Tibial artery (tissue), 4 donors: ENCODE measurements at regions not wholly inside any gene's neighbourhood (a gene's known extent, or its start where the extent isn't known, plus 50 kb on each side); places are given as distances from the start of the nearest gene placed in this dataset.
"Not testable (repeated sequence)": the region's sequence is repeated elsewhere in the genome, so short reads cannot be mapped to it uniquely, and the experiment has no call there.

Experiments used
- DNase-seq, 2 donors: peaks; one replicate each; pipeline ENCODE4 v3.0.0-alpha.2; 2019
- H3K27ac ChIP-seq, 2 donors: fragments of 200-600 bp; sonication (generic) in 1 of 2; 1 replicate in 1 of 2; 2 replicates in 1 of 2; pipeline ENCODE4 v1.5.1; 2018 to 2019; ENCODE audit warnings: mild to moderate bottlenecking in 1 of 2
- H3K27me3 ChIP-seq, 2 donors: fragments of 200-600 bp; sonication (generic) in 1 of 2; one replicate each; pipeline versions ENCODE4 v1.5.1 to v1.6.0; 2016 to 2019
- H3K36me3 ChIP-seq, 3 donors: fragments of 200-600 bp; sonication (generic) in 2 of 3; one replicate each; pipeline ENCODE4 v1.5.1; 2016 to 2019; ENCODE audit warnings: mild to moderate bottlenecking in 2 of 3
- H3K4me1 ChIP-seq, 4 donors: fragments of 200-600 bp; sonication (generic) in 2 of 4; 1 replicate in 3 of 4; 2 replicates in 1 of 4; pipeline ENCODE4 v1.5.1; 2016 to 2019
- H3K4me3 ChIP-seq, 2 donors: fragments of 200-600 bp; sonication (generic) in 1 of 2; 1 replicate in 1 of 2; 2 replicates in 1 of 2; pipeline ENCODE4 v1.5.1; 2018 to 2019; ENCODE audit warnings: mild to moderate bottlenecking in 2 of 2
- H3K9me3 ChIP-seq, 3 donors: fragments of 200-600 bp; sonication (generic) in 1 of 3; one replicate each; pipeline ENCODE4 v1.5.1; 2016 to 2019
- CTCF ChIP-seq, 2 experiments: fragments of 200-600 bp in 1 of 2; fragments of 450-650 bp in 1 of 2; IDR thresholded peaks; one replicate each; pipeline ENCODE4 v1.5.1; 2017 to 2019; ENCODE audit warnings: antibody characterized with exemption in 2 of 2, mild to moderate bottlenecking in 1 of 2, moderate library complexity in 1 of 2
- intact Hi-C: fragments of 100-400 bp; cut with DNase I; formaldehyde crosslinking; loops from one replicate; pipeline ENCODE4 v1.15.0; 2023; ENCODE audit warnings: low total_unique reads

GRCh38 chr3:193819117-193820010, 226.4 kb downstream of the OPA1 start:
- H3K27me3 ChIP-seq, result peaks cover 0 to 29% of the 10 kb centered on the region in 2 donors
- H3K36me3 ChIP-seq, result no peaks in the 10 kb centered on the region
- no peaks in the 10 kb centered on the region for H3K9me3 ChIP-seq
- intact Hi-C loops, result no loop called here
- H3K4me1 ChIP-seq, result peaks cover 0 to 9% (median 4%) of the 10 kb centered on the region in 4 donors
- no peak for DNase-seq
- H3K27ac ChIP-seq, result no peak overlapping the region
- no peak overlapping the region for H3K4me3 ChIP-seq
- no peak for TF ChIP-seq CTCF (IDR thresholded peaks at IDR 0.05)

GRCh38 chr3:193821151-193821668, 228.2 kb downstream of the OPA1 start:
- Histone ChIP-seq H3K9me3 (no peaks in the 10 kb centered on the region), H3K4me3 (no peak overlapping the region), H3K4me1 (peaks cover 0 to 9% (median 4%) of the 10 kb centered on the region in 4 donors), H3K27me3 (peaks cover 0 to 21% of the 10 kb centered on the region in 2 donors), H3K27ac (no peak overlapping the region), H3K36me3 (no peaks in the 10 kb centered on the region)
- intact Hi-C loops, result no loop called here
- DNase-seq, result no peak
- no peak for TF ChIP-seq CTCF (IDR thresholded peaks at IDR 0.05)

- no peaks in the 10 kb centered on the region for H3K36me3 ChIP-seq
- intact Hi-C loops, result no loop called here
- H3K4me3 ChIP-seq, result no peak overlapping the region
- no peaks in the 10 kb centered on the region for H3K4me1 ChIP-seq
- H3K9me3 ChIP-seq, result no peaks in the 10 kb centered on the region
- H3K27me3 ChIP-seq, result peaks cover 0 to 13% of the 10 kb centered on the region in 2 donors
- DNase-seq, result no peak
- no peak overlapping the region for H3K27ac ChIP-seq
- no peak for TF ChIP-seq CTCF (IDR thresholded peaks at IDR 0.05)
Observed at GRCh38 chr3:193822492-193823212, 229.6 kb downstream of the OPA1 start.

GRCh38 chr3:193823213-193823605, 230.2 kb downstream of the OPA1 start:
- H3K9me3 ChIP-seq, H3K4me3 ChIP-seq, DNase-seq, H3K36me3 ChIP-seq, H3K4me1 ChIP-seq, H3K27ac ChIP-seq, intact Hi-C loops: not testable (repeated sequence)
- H3K27me3 ChIP-seq, result peaks cover 0 to 13% of the 10 kb centered on the region in 2 donors

- Histone ChIP-seq H3K9me3 (no peaks in the 10 kb centered on the region), H3K4me1 (no peaks in the 10 kb centered on the region), H3K36me3 (no peaks in the 10 kb centered on the region), H3K27ac (no peak overlapping the region), H3K27me3 (peaks cover 0 to 6% of the 10 kb centered on the region in 2 donors), H3K4me3 (no peak overlapping the region)
- no peak for TF ChIP-seq CTCF (IDR thresholded peaks at IDR 0.05)
- DNase-seq, result no peak
- intact Hi-C loops, result no loop called here
Observed at GRCh38 chr3:193824365-193824764, 231.4 kb downstream of the OPA1 start.

- Histone ChIP-seq H3K4me1 (no peaks in the 10 kb centered on the region), H3K27me3 (peaks cover 0 to 2% of the 10 kb centered on the region in 2 donors), H3K9me3 (no peaks in the 10 kb centered on the region), H3K4me3 (no peak overlapping the region), H3K36me3 (no peaks in the 10 kb centered on the region), H3K27ac (no peak overlapping the region)
- no peak for TF ChIP-seq CTCF (IDR thresholded peaks at IDR 0.05)
- intact Hi-C loops, result no loop called here
- DNase-seq, result no peak
Observed at GRCh38 chr3:193825617-193826016, 232.6 kb downstream of the OPA1 start.
